ENCODE measurements at regions not wholly inside any gene's neighbourhood (a gene's known extent, or its start where the extent isn't known, plus 50 kb on each side); places are given as distances from the start of the nearest gene placed in this dataset.

DNA sequence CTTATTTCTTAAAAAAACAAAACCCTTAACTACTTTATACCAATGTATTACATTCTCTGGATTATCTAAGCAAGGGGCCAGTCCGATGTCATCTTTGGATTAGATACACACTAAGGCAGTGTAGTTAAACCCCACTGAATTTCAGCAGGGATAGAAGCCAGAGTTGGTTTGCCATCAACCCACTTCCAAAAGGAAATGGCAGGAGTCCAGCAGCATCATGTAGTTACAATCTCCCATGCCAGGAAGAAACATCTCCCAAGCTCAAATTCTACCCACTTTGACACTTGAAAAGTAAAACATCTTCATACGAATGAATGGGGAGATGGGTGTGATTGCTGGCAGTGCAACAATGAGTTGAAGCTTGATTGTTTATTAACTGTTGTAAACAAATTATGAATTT, 203.5 kb upstream of the PLXNC1 start:
- no peak for DNase-seq (ENCODE audit: low read depth in 4 of 4, low spot score in 3 of 4)

DNA sequence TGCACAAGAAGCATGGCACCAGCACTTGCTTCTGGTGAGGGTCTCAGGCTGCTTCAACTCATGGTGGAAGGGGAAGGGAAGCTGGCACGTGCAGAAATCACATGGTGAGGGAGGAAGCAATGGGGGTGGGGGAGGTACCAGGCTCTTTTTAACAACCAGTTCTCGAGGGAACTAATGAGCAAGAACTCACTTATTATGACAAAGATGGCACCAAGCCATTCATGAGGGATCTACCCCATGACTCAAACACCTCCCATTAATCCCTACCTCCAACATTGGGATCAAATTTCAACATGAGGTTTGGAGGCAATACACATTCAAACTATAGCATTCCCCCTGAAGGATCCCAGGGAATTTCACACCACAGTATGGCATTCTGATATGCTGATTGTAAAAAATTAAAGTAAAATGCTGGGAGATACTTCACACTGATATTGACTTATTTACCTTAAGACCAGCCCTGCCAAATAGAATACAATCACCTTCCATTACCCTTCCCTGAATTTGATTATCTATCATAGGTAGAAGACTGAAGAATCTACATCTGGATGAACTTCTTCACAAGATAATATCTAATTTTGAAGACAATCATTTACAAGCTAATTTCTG, 201.7 kb upstream of the PLXNC1 start:
- DNase-seq (ENCODE audit: low read depth in 4 of 4, low spot score in 3 of 4): no peak

DNA sequence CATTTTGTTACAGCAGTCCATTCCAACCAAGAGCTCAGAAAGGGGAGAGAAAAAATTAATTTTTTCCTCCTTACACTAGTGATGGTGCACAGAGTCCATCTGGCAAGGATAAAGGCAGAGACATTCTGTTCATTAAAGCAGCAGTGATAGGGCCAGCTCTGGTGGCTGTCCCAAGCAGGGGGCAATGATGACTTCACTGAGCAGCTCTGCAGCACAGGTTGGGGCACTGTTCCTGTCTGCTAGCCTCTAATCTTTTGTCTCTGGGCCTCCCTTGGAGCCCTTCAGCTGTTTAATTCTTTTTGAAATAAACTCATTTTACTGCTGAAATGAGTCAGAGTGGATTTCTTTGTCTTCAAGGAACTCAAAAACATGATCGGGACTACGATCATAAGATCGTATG, 200.9 kb upstream of the PLXNC1 start:
- DNase-seq (ENCODE audit: low read depth in 4 of 4, low spot score in 3 of 4): no peak

DNA sequence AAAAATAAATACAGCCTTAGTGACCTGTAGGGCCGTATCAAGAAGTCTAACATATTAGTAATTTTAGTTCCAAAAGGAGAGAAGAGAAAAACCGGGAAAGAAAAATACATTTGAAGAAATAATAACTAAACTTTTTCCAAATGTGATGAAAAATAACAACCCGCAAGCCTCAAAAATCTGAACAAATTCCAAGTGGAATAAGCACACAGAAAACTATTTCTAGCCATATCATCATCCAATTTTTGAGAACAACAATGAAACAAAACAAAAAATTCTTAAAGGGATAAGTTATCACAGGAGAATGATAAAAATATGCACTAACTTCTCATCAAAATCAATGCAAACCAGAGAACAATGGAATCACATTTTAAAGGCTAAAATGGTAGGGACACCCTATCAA, 198.1 kb upstream of the PLXNC1 start:
- DNase-seq (ENCODE audit: low read depth in 4 of 4, low spot score in 3 of 4): no peak

DNA sequence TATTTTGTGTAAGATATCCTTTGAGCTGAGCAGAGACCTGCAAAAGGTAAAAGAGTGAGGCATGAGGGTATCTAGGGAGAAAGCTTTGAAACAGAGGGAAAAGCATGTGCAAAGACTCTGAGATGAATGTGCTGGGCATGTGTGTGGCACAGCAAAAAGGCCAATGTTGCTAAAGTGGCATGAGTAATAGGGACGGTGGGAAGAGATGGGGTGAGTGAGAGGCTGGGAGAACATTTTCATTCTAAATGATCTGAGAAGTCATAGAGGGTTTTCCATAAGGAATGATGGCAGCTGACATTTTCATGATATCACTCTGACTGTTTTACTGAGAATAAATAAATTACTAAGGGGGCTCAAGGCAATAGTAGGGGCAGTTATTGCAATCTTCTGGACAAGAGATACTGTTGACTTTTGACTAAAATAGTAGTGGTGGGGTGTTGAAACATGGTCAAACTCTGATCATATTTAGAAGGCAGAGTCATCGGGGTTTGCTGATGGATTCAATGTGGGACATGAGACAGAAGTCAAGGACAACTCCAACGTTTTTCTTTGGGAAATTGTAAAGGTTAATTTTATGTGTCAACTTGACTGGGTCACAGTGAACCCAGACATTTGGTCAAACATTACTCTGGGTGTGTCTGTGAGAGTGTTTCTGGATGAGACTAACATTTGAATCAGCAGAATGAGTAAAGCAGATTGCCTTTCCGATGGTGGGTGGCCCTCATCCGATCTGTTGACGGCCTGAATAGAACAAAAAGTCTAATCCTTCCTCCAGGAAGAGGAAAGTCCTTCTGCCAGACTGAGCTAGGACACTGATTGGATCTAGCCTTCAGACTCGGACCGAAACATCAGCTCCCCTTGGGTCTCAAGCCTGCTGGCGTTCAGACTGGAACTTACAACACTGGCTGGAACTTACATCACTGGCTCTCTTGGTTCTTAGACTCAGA, 193.9 kb upstream of the PLXNC1 start:
- no peak for DNase-seq (ENCODE audit: low read depth in 4 of 4, low spot score in 3 of 4)

DNA sequence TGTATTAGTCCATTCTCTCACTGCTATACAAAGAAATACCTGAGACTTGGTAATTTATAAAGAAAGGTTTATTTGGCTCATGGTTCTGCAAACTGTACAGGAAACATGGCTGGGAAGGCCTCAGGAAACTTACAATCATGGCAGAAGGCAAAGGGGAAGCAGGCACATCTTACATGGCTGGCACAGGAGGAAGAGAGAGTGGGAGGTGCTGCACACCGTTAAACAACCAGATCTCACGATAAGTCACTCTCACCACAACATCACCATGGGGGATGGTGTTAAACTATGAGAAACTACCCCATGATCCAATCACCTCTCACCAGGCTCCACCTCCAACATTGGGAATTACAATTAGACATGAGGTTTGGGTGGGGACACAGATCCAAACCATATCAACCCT, 191.8 kb upstream of the PLXNC1 start:
- DNase-seq (ENCODE audit: low read depth in 4 of 4, low spot score in 3 of 4): no peak

DNA sequence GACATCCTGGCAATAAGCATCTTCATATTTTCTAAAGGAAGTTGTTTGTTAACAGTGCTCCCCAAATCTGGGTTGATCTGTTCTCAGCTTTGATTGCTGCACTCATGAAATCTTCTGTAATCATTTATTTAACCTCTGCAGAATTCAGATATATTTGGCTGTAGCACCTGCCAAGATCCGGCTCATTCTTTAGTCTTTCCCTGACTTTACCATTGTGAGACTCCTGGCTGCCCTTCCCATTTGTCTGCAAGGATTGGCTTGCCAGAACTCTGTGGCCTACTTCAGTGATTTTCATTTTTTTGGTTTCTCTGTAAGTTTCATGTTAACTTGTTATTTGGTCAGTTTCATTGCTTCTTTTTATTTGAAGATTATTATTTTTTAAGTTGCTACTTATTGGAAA, 191.2 kb upstream of the PLXNC1 start:
- no peak for DNase-seq (ENCODE audit: low read depth in 4 of 4, low spot score in 3 of 4)

DNA sequence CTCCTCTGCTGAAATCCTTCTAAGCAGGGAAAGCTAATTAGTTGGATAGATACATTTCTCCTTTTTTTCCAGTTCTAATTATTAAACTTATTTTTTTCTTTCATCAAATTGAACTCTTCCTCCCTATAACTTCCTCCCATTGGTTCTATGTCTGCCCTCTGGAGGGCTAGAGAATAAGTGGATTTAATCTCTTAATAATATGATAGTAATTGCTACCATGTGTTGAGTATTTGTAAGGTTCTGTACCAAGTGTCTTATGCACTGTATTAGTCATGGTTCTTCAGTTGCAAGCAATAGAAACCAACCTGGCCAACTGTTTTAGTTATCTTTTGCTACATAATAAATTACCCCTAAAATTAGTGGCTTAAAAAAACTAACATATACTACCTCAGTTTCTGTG, 190.5 kb upstream of the PLXNC1 start:
- no peak for DNase-seq (ENCODE audit: low read depth in 4 of 4, low spot score in 3 of 4)

DNA sequence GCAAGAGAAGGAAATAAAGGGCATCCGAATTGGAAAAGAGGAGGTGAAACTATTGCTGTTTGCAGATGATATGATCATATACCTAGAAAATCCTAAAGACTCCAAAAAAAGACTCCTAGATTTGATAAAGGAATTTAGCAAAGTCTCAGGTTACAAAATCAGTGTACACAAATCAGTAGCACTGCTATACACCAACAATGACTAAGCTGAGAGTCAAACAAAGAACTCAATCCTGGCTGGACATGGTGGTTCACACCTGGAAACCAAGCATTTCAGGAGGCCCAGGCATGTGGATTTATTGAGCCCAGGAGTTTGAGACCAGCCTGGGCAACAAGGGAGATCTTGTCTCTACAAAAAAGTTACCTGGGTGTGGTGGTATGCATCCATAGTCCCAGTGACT, 188.7 kb upstream of the PLXNC1 start:
- no peak for DNase-seq (ENCODE audit: low read depth in 4 of 4, low spot score in 3 of 4)

DNA sequence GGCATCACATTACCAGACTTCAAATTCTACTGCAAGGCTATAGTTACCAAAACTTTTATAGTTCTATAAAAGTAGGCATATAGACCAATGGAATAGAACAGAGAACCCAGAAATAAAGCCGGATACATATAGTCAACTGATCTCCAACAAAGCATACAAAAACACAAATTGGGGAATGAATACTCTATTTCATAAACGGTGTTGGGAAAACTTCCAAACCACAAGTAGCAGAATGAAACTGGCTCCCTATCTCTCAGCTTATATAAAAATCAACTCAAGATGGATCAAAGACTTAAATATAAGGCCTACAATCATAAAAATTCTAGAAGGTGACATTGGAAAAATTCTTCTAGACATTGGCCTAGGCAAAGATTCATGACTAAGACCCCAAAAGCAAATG, 187.9 kb upstream of the PLXNC1 start:
- no peak for DNase-seq (ENCODE audit: low read depth in 4 of 4, low spot score in 3 of 4)

DNA sequence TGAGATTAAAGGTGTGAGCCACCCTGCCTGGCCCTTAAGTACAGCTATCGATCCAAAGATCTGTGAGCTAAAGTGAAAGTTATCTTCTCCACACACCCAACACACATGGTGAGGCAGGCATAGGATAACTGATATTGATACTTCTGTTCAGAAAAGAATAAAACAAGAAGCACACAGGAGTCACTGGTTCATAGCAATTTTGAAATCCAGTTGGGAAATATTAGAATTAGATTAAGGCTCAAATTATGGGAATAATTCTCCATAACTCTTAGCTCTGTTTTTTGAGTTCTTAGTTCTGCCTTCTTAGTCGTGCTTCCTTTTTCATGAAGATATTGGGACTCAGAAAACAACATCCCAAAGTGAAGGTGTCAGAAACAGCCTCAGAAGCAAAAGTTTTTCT, 186.0 kb upstream of the PLXNC1 start:
- no peak for DNase-seq (ENCODE audit: low read depth in 4 of 4, low spot score in 3 of 4)

DNA sequence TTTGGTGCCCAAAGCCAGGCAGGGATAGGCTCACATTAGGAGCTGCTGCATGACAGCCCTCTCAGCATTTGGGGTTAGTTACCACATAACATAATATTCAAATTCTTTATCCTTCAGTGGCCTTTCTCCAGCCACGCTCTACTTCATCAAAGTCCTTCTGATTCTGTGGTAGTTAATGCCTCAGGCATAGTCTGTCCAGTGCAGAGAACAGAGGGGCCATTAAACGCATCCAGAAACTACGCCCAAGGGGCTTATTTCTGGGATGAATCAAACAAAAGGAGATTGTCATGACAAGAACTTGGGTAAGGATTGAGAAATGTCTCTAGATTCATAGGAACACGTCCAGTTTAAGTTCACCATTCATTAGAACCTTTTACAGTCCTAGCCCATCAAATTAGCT, 183.4 kb upstream of the PLXNC1 start:
- DNase-seq (ENCODE audit: low read depth in 4 of 4, low spot score in 3 of 4): no peak

DNA sequence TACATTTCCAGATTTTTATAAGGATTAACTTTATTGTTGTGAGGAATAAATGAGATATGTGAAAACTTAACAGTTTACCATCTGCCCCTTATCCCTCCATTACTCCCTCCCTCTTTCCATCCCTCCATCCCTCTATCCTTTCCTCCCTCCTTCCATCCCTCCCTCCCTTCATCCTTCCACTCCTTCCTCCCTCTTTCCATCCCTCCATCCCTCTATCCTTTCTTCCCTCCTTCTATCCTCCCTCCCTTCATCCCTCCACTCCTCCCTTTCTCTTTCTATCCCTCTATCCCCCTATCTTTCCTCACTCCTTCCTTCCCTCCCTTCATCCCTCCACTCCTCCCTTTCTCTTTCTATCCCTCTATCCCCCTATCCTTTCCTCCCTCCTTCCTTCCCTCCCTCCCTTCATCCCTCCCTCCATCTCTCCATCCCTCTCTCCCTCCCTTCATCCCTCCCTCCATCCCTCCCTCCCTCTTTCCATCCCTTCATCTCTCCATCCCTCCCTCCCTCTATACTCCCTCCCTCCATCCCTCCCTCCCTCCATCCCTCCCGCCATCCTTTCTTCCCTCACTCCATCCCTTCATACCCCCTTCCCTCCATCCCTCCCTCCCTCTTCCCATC, 181.8 kb upstream of the PLXNC1 start:
- no peak for DNase-seq (ENCODE audit: low read depth in 4 of 4, low spot score in 3 of 4)

DNA sequence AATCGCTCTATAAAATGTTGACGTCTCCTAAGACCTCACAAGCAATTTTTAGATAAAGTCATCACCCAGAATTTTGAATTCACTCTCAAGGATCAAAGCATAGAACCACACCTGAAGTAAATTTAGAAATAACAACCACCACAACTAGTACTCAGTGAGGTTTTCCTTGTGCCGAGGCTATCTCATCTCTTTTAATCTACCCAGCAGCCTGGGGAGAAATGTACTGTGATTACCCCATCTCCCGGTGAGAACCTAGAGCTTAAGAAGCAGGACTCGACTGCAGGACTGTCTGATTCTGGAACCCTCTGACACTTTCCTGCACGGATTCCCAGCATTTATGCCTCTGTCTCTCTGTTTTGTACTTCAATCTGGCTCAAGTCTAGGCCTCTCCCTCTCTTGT, 180.9 kb upstream of the PLXNC1 start:
- DNase-seq (ENCODE audit: low read depth in 4 of 4, low spot score in 3 of 4): no peak

DNA sequence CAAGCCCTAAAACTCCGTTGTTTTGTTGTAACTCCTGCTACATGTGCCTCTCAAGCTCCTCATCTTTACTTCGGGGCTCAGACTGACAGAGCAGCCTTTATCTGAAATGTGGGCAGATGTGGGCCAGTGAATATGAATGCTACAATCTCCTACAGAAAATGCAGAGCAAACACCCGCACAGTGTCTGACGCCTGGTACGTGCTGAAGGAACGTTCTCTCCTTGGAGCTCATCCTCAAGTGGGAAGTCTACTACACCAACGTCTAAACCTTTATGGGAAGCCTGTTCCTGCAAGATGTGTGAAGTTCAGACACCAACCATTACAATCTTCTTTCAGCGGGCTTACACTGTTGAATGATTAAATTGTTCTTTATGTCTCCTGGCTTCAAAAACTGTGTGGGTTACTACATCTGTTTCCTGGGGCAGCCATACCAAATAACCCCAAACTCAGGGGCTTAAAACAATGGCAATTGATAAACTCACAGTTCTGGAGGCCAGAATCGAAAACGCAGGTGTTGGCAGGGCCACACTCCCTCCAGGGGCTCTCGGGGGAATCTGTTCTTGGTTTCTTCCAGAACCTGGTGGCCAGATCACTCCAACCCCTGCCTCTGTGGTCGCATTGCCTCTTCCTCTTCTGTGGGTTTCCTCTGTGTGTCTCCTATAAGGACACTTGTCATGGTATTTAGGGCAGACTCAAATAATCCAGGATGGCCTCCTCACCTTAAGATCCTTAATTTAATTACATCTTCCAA, 179.7 kb upstream of the PLXNC1 start:
- no peak for DNase-seq (ENCODE audit: low read depth in 4 of 4, low spot score in 3 of 4)

DNA sequence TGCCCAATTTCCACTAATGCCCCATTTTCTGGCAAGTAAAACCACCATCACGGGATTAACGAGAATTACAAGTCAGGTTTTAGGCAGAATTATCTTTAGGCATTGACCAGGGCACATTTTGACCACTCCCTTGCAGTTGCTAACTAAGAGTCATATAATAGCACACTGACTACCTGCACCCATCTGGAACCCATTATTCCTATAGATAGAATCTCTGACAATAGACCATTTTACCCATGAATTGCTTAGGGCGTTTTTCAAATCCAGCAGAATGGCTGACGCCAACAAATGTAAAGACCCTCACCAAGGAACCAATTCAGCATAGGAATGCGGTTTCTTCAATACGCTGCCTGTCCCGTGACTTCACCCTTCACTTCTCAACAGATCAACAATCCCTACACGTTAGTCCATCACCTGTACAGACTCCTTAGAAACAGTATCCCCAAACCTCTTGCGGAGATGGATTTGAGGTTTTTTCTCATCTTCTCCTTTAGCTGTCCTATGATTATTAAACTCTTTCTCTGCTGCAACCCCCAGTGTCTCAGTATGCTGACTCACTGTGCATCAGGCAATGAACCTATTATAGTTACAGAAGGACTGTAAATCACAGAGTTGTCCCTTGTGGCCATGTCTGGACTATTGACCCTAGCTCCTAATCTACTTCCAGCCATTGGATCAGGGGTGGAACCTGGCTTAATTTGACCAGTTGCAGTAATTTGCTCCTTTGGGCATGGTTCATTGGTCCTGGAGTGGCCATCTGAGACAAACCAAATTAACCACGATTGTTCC, 177.3 kb upstream of the PLXNC1 start:
- no peak for DNase-seq (ENCODE audit: low read depth in 4 of 4, low spot score in 3 of 4)

DNA sequence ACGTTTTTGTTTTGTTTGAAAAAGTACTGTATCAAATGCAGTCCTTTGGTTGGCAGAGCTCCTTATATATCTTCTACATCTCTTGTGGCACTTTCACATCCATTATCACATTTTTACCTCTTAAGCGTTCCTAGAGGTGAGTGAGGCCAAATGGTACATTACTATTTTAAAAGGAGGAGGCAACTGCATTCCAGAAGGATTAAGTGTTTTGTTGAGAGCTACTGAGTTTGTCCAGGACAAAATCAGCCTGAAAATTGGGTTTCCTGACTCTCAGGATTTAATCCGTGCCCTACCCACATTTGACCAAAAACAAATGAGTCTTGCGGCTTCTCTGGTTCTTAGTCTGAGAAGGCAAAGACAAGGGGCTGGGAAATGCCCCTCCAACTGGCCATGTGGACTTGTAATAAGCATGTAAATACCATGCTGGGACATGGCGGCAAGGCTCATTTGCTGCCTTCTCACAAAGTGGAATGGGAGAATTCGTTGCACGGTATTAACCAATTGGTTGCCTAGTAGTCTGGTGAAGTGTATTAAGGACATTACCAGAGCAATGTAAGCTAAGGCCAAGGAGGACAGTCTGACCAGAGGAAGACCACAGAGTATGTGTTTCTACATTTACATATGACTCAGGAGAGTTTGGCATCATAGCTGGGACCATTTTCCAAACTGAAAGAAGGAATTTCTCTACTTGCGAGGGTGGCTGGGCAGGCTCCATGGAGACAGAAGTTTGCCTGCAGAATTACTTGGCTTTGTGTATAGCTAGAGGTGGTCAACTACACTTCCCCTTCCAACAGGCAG, 175.8 kb upstream of the PLXNC1 start:
- no peak for DNase-seq (ENCODE audit: low read depth in 4 of 4, low spot score in 3 of 4)

DNA sequence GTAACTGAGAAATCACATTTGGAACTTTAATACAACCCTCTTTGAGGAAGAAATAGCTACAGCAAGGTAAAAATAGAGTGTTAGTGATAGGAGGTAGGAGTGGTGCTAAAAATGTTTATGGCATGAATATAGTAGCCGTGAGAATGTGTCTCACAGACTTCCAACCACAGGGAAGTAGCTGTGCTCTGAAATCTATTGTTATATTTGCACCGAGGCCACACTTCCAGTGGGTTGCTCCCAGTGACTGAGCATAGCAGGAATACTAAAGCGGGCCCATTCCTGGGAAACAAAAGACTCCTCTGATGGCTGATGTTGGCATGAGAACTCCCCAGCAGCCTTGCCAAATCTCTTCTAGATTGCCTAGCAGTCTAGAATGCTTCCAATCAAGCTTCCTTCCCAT, 174.1 kb upstream of the PLXNC1 start:
- no peak for DNase-seq (ENCODE audit: low read depth in 4 of 4, low spot score in 3 of 4)

DNA sequence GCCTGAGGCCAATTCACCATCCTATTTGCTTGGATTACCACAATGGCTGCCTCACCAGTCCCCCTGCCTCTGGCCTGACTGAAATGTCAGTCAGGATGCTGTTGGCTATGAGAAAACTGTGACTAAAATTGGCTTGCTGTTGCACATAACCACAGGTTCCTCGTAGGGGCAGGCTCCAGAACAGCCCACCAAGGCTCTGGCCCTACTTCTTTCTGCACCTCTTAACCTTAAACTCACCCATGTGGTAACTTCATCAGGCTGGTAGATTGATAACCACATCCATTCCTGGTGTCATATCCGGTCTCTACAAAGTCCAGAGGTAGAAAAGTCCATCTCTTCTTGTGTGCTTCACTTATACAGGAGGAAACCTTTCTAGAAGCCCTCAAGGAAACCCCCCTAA, 172.4 kb upstream of the PLXNC1 start:
- no peak for DNase-seq (ENCODE audit: low read depth in 4 of 4, low spot score in 3 of 4)

DNA sequence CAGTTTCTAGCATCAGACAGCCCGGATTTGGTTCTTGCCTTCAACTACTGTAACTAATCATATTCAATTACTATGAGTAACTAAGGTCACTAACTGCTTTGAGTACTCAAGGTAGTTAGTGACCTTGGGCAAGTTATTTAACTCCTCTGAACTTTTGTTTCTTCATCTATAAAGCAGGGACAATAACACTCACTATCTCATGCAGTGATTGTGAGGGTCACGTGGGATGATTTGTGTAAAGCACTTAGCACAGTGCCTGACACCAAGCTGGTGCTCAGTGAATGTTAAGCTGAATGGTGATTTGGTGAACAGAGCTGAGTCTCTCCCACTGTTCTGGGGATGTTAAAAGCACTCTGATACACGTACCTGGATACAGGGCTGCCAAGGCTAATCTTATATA, 171.3 kb upstream of the PLXNC1 start:
- DNase-seq (ENCODE audit: low read depth in 4 of 4, low spot score in 3 of 4): no peak

Measured in left renal pelvis (tissue), 4 donors.